GM12878 (cell line): ENCODE measurements at regions not wholly inside any gene's neighbourhood (a gene's known extent, or its start where the extent isn't known, plus 50 kb on each side); places are given as distances from the start of the nearest gene placed in this dataset.

Experiments used
- CTCF ChIP-seq, 3 experiments: IDR thresholded peaks in 2 of 3; conservative IDR thresholded peaks in 1 of 3; 2 replicates each; pipeline ENCODE4 v1.5.1; 2011; ENCODE audit warnings: low read depth in 3 of 3, low read length in 3 of 3, mild to moderate bottlenecking in 3 of 3, control low read depth in 2 of 3, moderate library complexity in 2 of 3, inconsistent platforms in 1 of 3, mixed read lengths in 1 of 3; ENCODE audit not compliant: control insufficient read depth in 2 of 3, insufficient read depth in 1 of 3; ENCODE audit errors: extremely low read depth in 1 of 3
- EZH2 ChIP-seq: IDR thresholded peaks from 2 replicates; pipeline ENCODE4 v1.6.1; 2012; ENCODE audit warnings: low read depth, mild to moderate bottlenecking, control low read depth, inconsistent platforms, low read length, borderline replicate concordance; ENCODE audit not compliant: control insufficient read depth
- HSF1 ChIP-seq: fragments of 150-350 bp; IDR thresholded peaks from 2 replicates; pipeline ENCODE4 v1.6.1; 2014; ENCODE audit warnings: mild to moderate bottlenecking, low read depth, low read length
- JUNB ChIP-seq: IDR thresholded peaks from 2 replicates; pipeline ENCODE4 v1.6.1; 2016; ENCODE audit warnings: antibody characterized with exemption, mild to moderate bottlenecking
- NBN ChIP-seq: fragments of 450-650 bp; IDR thresholded peaks from 2 replicates; pipeline ENCODE4 v1.6.1; 2016
- NFXL1 ChIP-seq: fragments of 450-650 bp; IDR thresholded peaks from 2 replicates; pipeline ENCODE4 v1.6.1; 2017; ENCODE audit warnings: antibody characterized with exemption, mild to moderate bottlenecking, borderline replicate concordance
- NRF1 ChIP-seq: conservative IDR thresholded peaks from 2 replicates; pipeline ENCODE4 v1.6.1; 2011; ENCODE audit warnings: mild to moderate bottlenecking, low read depth, low read length, improper control_type of control experiment
- RELA ChIP-seq: fragments of 450-650 bp; IDR thresholded peaks from 2 replicates; pipeline ENCODE4 v1.8.0; 2014; ENCODE audit warnings: borderline replicate concordance; ENCODE audit not compliant: partially characterized antibody
- USF2 ChIP-seq: IDR thresholded peaks from 2 replicates; pipeline ENCODE4 v1.6.1; 2011; ENCODE audit warnings: low read depth, low read length, improper control_type of control experiment, borderline replicate concordance

- TF ChIP-seq NRF1 (no peak), HSF1 (no peak), CTCF (IDR thresholded peaks at IDR 0.05 in 2 of 3, conservative IDR thresholded peaks at IDR 0.05 in 1 of 3; ENCODE audit: control insufficient read depth in 2 of 3, extremely low read depth in 1 of 3, insufficient read depth in 1 of 3, low read depth in 3 of 3, low read length in 3 of 3) (no peak), USF2 (no peak), EZH2 (no peak), NBN (no peak), RELA (no peak), JUNB (no peak), NFXL1 (no peak)
These were observed 154.2 kb downstream of the SUCLA2 start for GRCh38 chr13:47846886-47847285.
